Smooth muscle cell (in vitro differentiated cells): ENCODE measurements at regions not wholly inside any gene's neighbourhood (a gene's known extent, or its start where the extent isn't known, plus 50 kb on each side); places are given as distances from the start of the nearest gene placed in this dataset.

ENCODE experiments used
- DNase-seq: peaks from one replicate; lab custom pipeline; 2025; ENCODE audit not compliant: unreplicated experiment; lab: John Stamatoyannopoulos, UW
- H2AFZ ChIP-seq: fragments of 200-600 bp; sonication (generic); 2 replicates; pipeline ENCODE4 v1.6.0; 2016; ENCODE audit warnings: antibody characterized with exemption, low read depth, mild to moderate bottlenecking
- H3F3A ChIP-seq: fragments of 200-600 bp; sonication (generic); 2 replicates; pipeline ENCODE4 v1.6.0; 2017; ENCODE audit warnings: antibody characterized with exemption, low read depth
- H3K27ac ChIP-seq: fragments of 200-600 bp; sonication (generic); 2 replicates; pipeline ENCODE4 v1.5.1; 2016; ENCODE audit warnings: low read depth, mild to moderate bottlenecking
- H3K27me3 ChIP-seq: fragments of 200-600 bp; sonication (generic); 2 replicates; pipeline ENCODE4 v1.6.1; 2016; ENCODE audit warnings: low read depth, mild to moderate bottlenecking
- H3K36me3 ChIP-seq: fragments of 200-600 bp; sonication (generic); 2 replicates; pipeline ENCODE4 v1.5.1; 2016; ENCODE audit warnings: low read depth
- H3K4me1 ChIP-seq: fragments of 200-600 bp; sonication (generic); 2 replicates; pipeline ENCODE4 v1.5.1; 2016; ENCODE audit warnings: low read depth
- H3K4me2 ChIP-seq: fragments of 200-600 bp; sonication (generic); 2 replicates; pipeline ENCODE4 v1.6.0; 2016; ENCODE audit warnings: mild to moderate bottlenecking
- H3K4me3 ChIP-seq: fragments of 200-600 bp; sonication (generic); 2 replicates; pipeline ENCODE4 v1.5.1; 2016; ENCODE audit warnings: mild to moderate bottlenecking
- H3K79me2 ChIP-seq: fragments of 200-600 bp; sonication (generic); 2 replicates; pipeline ENCODE4 v1.6.0; 2016; ENCODE audit warnings: low read depth, mild to moderate bottlenecking
- H3K9ac ChIP-seq: fragments of 200-600 bp; sonication (generic); 2 replicates; pipeline ENCODE4 v1.6.0; 2016; ENCODE audit warnings: low read depth
- H3K9me3 ChIP-seq: fragments of 200-600 bp; sonication (generic); replicated peaks from 2 replicates; pipeline ENCODE4 v1.5.1; 2016; ENCODE audit warnings: low read depth
- H4K20me1 ChIP-seq: fragments of 200-600 bp; sonication (generic); 2 replicates; pipeline ENCODE4 v1.6.0; 2016; ENCODE audit warnings: low read depth
- CTCF ChIP-seq: fragments of 200-600 bp; sonication (generic); IDR thresholded peaks from 2 replicates; pipeline ENCODE4 v1.5.1; 2017; ENCODE audit warnings: borderline replicate concordance, mild to moderate bottlenecking, antibody characterized with exemption; ENCODE audit not compliant: insufficient read depth, poor library complexity, severe bottlenecking
- WGBS: methylation state at CpG from one replicate; pipeline ENCODE4 v1.1.7; 2016; ENCODE audit warnings: low lambda C conversion rate; 5-methylcytosine and 5-hydroxymethylcytosine counted together

DNA sequence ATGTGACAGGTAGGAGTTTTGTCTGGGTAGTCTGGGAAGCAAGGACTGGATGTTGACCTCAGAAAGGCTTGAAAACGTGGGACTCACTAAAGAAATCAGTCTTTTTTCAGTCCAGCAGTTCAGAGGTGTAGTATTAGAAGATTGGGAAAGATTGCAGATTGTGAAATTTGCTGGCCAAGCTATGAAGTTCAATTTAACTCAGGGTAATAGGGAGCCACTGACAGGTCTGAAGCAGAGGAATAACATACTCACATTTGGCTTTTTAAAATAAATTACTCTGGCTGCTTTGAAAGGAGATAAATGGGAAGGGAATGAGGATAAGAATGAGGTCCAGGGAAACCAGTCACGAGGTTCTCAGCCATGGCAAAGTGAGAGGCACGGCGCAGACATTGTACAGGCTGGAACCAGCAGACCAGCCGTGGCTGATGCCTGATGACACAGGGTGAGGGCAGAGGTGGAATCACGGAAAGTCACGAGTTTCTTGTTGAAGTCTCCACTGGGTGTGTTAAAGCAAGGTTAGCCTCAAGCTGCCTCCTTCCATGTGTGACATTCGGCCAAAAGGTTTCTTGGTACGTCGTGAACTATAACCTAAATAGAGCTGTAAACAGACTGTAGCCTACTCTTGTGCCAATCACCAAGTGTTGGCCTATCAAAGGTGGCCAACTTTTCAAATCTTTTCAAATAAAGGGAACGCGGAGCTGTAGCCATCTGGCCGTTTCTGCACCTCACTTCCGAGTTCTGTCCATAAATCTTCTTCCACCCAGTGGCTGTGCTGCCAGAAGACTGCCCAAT is 377.6 kb downstream of the IRS2 start:
- Histone ChIP-seq H3K27ac (no peak overlapping the region), H3K27me3 (no peaks in the 10 kb centered on the region), H3F3A (peaks cover 8% of the 10 kb centered on the region), H3K36me3 (no peaks in the 10 kb centered on the region), H4K20me1 (no peaks in the 10 kb centered on the region), H3K79me2 (no peaks in the 10 kb centered on the region), H3K4me2 (no peak overlapping the region), H2AFZ (no peak overlapping the region), H3K4me3 (no peak overlapping the region), H3K9me3 (no peaks in the 10 kb centered on the region), H3K4me1 (peaks cover 16% of the 10 kb centered on the region), H3K9ac (no peak overlapping the region)
- DNase-seq: no peak
- TF ChIP-seq CTCF: no peak
- WGBS: 89% methylated on average over 14 of the region's 14 CpGs

DNA sequence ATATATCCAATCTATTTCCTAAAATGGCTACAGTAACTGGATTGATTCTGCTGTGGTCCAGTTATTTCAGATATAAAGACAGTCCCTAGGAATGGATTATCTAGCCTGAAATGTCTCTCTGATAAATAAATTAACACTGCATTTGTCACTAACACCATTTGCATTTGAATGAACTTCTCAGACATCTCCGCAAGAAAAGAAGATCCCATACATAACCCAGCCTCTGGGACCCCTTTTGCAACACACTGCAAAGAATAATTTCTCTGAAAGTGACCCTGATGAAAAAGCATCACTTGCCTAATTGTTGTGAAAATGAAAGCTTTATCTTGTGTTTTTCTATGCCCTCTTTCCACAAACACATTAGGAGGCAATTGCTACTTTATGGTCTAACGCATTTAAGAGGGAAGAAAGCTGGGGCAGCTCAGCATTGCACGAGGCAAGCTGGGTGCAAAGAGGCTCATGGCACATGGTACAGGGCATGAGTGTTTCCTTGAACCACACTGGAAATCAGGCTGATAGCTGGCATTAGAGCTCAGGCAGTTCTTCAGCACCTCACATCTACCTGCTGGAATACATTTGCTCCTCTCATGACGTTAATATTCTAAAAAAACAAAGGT is 379.9 kb downstream of the IRS2 start:
- Histone ChIP-seq H3K79me2 (no peaks in the 10 kb centered on the region), H3F3A (no peaks in the 10 kb centered on the region), H3K4me1 (no peaks in the 10 kb centered on the region), H3K27me3 (no peaks in the 10 kb centered on the region), H3K9me3 (no peaks in the 10 kb centered on the region), H3K27ac (no peak overlapping the region), H3K9ac (no peak overlapping the region), H3K4me3 (no peak overlapping the region), H4K20me1 (no peaks in the 10 kb centered on the region), H3K36me3 (no peaks in the 10 kb centered on the region), H3K4me2 (no peak overlapping the region), H2AFZ (no peak overlapping the region)
- no peak for DNase-seq
- TF ChIP-seq CTCF: no peak
- WGBS: 87% methylated on average over 4 of the region's 4 CpGs

- no peaks in the 10 kb centered on the region for H3F3A ChIP-seq
- no peaks in the 10 kb centered on the region for H4K20me1 ChIP-seq
- no peaks in the 10 kb centered on the region for H3K9me3 ChIP-seq
- H3K9ac ChIP-seq: no peak overlapping the region
- TF ChIP-seq CTCF: no peak
- DNase-seq: no peak
- H3K4me2 ChIP-seq: no peak overlapping the region
- H3K27me3 ChIP-seq: no peaks in the 10 kb centered on the region
- H3K79me2 ChIP-seq: no peaks in the 10 kb centered on the region
- no peaks in the 10 kb centered on the region for H3K4me1 ChIP-seq
- H2AFZ ChIP-seq: no peak overlapping the region
- no peaks in the 10 kb centered on the region for H3K36me3 ChIP-seq
- H3K4me3 ChIP-seq: no peak overlapping the region
- 81% methylated on average over 7 of the region's 7 CpGs for WGBS
- H3K27ac ChIP-seq: no peak overlapping the region
Measured at GRCh38 chr13:109403012-109403421, 383.4 kb downstream of the IRS2 start.
